Mammary epithelial cell (primary cell): ENCODE measurements at regions not wholly inside any gene's neighbourhood (a gene's known extent, or its start where the extent isn't known, plus 50 kb on each side); places are given as distances from the start of the nearest gene placed in this dataset.

Experiments
- CTCF ChIP-seq, 2 donors: IDR thresholded peaks in 1 of 2; conservative IDR thresholded peaks in 1 of 2; 2 replicates each; pipeline ENCODE4 v1.5.1; 2011 to 2012; ENCODE audit warnings: inconsistent platforms in 2 of 2, low read length in 2 of 2, mild to moderate bottlenecking in 2 of 2, control low read depth in 1 of 2, low read depth in 1 of 2; ENCODE audit not compliant: insufficient read depth in 1 of 2; ENCODE audit errors: extremely low read depth in 1 of 2
- EZH2 ChIP-seq: IDR thresholded peaks from 2 replicates; pipeline ENCODE4 v1.6.1; 2012; ENCODE audit warnings: low read length, inconsistent platforms, borderline replicate concordance

- TF ChIP-seq CTCF (conservative IDR thresholded peaks at IDR 0.05 in 1 of 2, IDR thresholded peaks at IDR 0.05 in 1 of 2; ENCODE audit: extremely low read depth in 1 of 2, insufficient read depth in 1 of 2, low read depth in 1 of 2, low read length in 2 of 2) (no peak), EZH2 (no peak)
Measured at GRCh38 chr2:9099341-9099751, 95.9 kb upstream of the MBOAT2 start.
